OCI-LY1 (cell line): ENCODE measurements at regions not wholly inside any gene's neighbourhood (a gene's known extent, or its start where the extent isn't known, plus 50 kb on each side); places are given as distances from the start of the nearest gene placed in this dataset.

Experiments
- CTCF ChIP-seq: fragments of 200-600 bp; sonication (generic), shearing (Covaris generic); IDR thresholded peaks from 2 replicates; pipeline ENCODE4 v1.5.1; 2017; ENCODE audit warnings: mild to moderate bottlenecking, antibody characterized with exemption, low read length, moderate library complexity, mixed read lengths
- EZH2 ChIP-seq: fragments of 200-600 bp; sonication (generic), shearing (Covaris generic); IDR thresholded peaks from 2 replicates; pipeline ENCODE4 v1.8.0; 2017; ENCODE audit warnings: borderline replicate concordance, mixed run types, mild to moderate bottlenecking, antibody characterized with exemption, low read length, moderate library complexity, mixed read lengths

DNA sequence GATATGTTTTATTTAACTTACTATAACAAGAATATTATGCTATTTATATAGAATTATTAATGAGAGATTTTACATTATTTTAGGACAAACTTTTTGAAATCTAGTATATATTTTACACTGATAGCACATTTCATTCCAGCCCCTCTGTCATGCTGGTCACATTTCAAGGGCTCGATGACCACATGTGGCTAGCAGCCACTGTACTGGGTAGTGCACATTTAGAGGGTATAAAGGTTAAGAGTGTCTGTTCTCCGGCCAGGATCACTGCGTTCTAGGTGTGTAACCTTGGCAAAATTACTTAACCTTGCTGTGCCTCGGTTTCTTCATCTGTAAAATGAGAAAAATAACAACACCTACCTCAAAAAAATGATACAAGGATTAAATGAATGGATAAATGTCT is 87.2 kb upstream of the TNP1 start:
- TF ChIP-seq CTCF = no peak
- TF ChIP-seq EZH2 = no peak
